ENCODE measurements at regions not wholly inside any gene's neighbourhood (a gene's known extent, or its start where the extent isn't known, plus 50 kb on each side); places are given as distances from the start of the nearest gene placed in this dataset.
"Not testable (repeated sequence)": the region's sequence is repeated elsewhere in the genome, so short reads cannot be mapped to it uniquely, and the experiment has no call there.

DNA sequence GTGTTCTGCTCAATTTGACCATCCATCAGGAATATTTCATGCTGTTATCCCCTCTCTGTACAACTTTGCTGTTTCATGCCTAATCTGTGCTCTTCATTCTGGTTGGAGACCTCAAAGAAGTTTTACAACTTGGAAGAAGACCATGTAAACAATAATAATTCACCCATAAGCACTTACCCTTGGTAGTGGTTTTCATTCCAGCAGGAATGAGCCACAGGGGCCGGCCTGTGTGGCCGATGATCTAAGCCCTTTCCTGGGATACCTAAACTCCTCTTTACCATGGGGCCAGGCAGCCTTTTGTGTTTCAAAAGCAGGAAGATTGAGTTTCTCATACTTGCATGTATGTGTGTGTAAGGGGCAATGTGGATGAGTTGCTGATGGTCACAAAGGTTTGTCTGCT, 165.0 kb downstream of the FGF1 start:
- TF ChIP-seq, protein P1, sequence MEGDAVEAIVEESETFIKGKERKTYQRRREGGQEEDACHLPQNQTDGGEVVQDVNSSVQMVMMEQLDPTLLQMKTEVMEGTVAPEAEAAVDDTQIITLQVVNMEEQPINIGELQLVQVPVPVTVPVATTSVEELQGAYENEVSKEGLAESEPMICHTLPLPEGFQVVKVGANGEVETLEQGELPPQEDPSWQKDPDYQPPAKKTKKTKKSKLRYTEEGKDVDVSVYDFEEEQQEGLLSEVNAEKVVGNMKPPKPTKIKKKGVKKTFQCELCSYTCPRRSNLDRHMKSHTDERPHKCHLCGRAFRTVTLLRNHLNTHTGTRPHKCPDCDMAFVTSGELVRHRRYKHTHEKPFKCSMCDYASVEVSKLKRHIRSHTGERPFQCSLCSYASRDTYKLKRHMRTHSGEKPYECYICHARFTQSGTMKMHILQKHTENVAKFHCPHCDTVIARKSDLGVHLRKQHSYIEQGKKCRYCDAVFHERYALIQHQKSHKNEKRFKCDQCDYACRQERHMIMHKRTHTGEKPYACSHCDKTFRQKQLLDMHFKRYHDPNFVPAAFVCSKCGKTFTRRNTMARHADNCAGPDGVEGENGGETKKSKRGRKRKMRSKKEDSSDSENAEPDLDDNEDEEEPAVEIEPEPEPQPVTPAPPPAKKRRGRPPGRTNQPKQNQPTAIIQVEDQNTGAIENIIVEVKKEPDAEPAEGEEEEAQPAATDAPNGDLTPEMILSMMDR (IDR thresholded peaks at IDR 0.05; ENCODE audit: unreplicated experiment): no peak
- H3K4me1 Mint-ChIP-seq (ENCODE audit: insufficient read depth, unreplicated experiment): no peaks in the 10 kb centered on the region
- H3K27ac Mint-ChIP-seq (ENCODE audit: low read depth, unreplicated experiment): no peak overlapping the region
- no peak overlapping the region for H3K4me3 Mint-ChIP-seq (ENCODE audit: unreplicated experiment)
- DNase-seq (ENCODE audit: unreplicated experiment): no peak
- POLR2A ChIA-PET: no interaction called here
- no peaks in the 10 kb centered on the region for H3K36me3 Mint-ChIP-seq (ENCODE audit: insufficient read depth, unreplicated experiment)
- peaks cover 12% of the 10 kb centered on the region for H3K9me3 Mint-ChIP-seq (ENCODE audit: unreplicated experiment)
- intact Hi-C loops (cut with micrococcal nuclease): no loop called here
- CTCF ChIA-PET: no interaction called here
- no TSS peak for BruUV-seq (replicated peaks)
- no peaks in the 10 kb centered on the region for H3K27me3 Mint-ChIP-seq (ENCODE audit: insufficient read depth, unreplicated experiment)

DNA sequence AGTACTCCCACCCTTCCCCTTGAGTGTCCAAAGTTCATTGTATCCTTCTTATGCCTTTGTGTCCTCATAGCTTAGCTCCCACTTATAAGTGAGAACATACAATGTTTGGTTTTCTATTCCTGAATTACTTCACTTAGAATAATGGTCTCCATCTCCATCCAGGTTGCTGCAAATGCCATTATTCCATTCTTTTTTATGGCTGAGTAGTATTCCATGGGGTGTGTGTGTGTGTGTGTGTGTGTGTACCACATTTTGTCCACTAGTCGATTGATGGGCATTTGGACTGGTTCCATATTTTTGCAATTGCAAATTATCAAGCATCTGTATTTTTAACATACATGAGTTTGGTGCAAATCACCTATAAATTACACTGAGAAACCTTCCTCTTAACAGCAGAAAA, 166.0 kb downstream of the FGF1 start:
- H3K27me3 Mint-ChIP-seq (ENCODE audit: insufficient read depth, unreplicated experiment); CTCF ChIA-PET: not testable (repeated sequence)

DNA sequence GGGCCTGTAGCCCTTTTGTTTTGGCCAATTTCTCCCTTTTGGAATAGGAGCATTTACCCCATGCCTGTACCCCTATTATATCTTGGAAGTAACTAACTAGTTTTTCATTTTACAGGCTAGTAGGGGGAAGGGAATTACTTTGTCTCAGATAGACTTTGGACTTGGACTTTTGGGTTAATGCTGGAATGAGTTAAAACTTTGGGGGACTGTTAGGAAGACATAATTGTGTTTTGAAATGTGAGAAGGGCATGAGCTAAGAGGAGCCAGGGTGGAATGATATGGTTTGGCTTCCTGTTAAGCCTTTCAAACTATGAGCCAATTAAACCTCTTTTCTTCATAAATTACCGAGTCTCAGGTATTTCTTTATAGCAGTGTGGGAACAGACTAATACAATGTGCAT, 168.1 kb downstream of the FGF1 start:
- H3K4me1 Mint-ChIP-seq (ENCODE audit: insufficient read depth, unreplicated experiment): peaks cover 2% of the 10 kb centered on the region

More for the DNA sequence above, 166.0 kb downstream of the FGF1 start:
- H3K4me1 Mint-ChIP-seq (ENCODE audit: insufficient read depth, unreplicated experiment); DNase-seq (ENCODE audit: unreplicated experiment); H3K27ac Mint-ChIP-seq (ENCODE audit: low read depth, unreplicated experiment); H3K4me3 Mint-ChIP-seq (ENCODE audit: unreplicated experiment); BruUV-seq (replicated peaks); intact Hi-C loops (cut with micrococcal nuclease); H3K36me3 Mint-ChIP-seq (ENCODE audit: insufficient read depth, unreplicated experiment): not testable (repeated sequence)
- POLR2A ChIA-PET: interaction anchor here (2.6 kb wide), 1 partner anchor 7 kb away, joined by 9 read pairs; no protein-coding TSS in a partner anchor
- H3K9me3 Mint-ChIP-seq (ENCODE audit: unreplicated experiment): peaks cover 12% of the 10 kb centered on the region

DNA sequence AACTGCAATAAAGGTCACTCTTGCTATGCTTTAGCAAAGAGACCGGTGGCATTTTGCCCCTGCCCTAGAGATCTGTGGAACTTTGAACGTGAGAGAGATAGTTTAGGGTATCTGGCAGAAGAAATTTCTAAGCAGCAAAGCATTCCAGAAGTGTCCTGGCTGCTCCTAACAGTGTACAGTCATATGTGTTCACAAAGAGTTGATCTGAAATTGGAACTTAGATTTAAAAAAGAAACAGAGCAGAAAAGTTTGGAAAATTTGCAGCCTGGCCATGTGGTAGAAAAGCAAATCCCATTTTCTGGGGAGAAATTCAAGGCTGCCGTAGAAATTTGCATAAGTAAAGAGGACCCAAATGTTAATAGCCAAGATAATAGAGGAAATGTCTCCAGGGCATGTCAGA, 169.2 kb downstream of the FGF1 start:
- ChIA-PET POLR2A (no interaction called here), CTCF (no interaction called here)
- no peak overlapping the region for H3K4me3 Mint-ChIP-seq (ENCODE audit: unreplicated experiment)
- no TSS peak for BruUV-seq (replicated peaks)
- peaks cover 12% of the 10 kb centered on the region for H3K9me3 Mint-ChIP-seq (ENCODE audit: unreplicated experiment)
- H3K27ac Mint-ChIP-seq (ENCODE audit: low read depth, unreplicated experiment): no peak overlapping the region
- TF ChIP-seq, protein P1 (IDR thresholded peaks at IDR 0.05; ENCODE audit: unreplicated experiment): no peak
- intact Hi-C loops (cut with micrococcal nuclease): no loop called here
- no peak for DNase-seq (ENCODE audit: unreplicated experiment)
- H3K36me3 Mint-ChIP-seq (ENCODE audit: insufficient read depth, unreplicated experiment): peaks cover 9% of the 10 kb centered on the region
- H3K27me3 Mint-ChIP-seq (ENCODE audit: insufficient read depth, unreplicated experiment): no peaks in the 10 kb centered on the region
- H3K4me1 Mint-ChIP-seq (ENCODE audit: insufficient read depth, unreplicated experiment): peaks cover 7% of the 10 kb centered on the region

More for the DNA sequence above, 168.1 kb downstream of the FGF1 start:
- ChIA-PET POLR2A (interaction anchor here (2.6 kb wide), 1 partner anchor 9 kb away, joined by 9 read pairs; no protein-coding TSS in a partner anchor), CTCF (interaction anchor here (0.6 to 0.7 kb wide), 2 partner anchors 65 to 198 kb away, joined by 3 read pairs; no protein-coding TSS in a partner anchor)
- intact Hi-C loops (cut with micrococcal nuclease): no loop called here
- BruUV-seq (replicated peaks): no TSS peak
- TF ChIP-seq, protein P1 (IDR thresholded peaks at IDR 0.05; ENCODE audit: unreplicated experiment): no peak
- no peak overlapping the region for H3K27ac Mint-ChIP-seq (ENCODE audit: low read depth, unreplicated experiment)
- DNase-seq (ENCODE audit: unreplicated experiment): no peak
- peaks cover 4% of the 10 kb centered on the region for H3K36me3 Mint-ChIP-seq (ENCODE audit: insufficient read depth, unreplicated experiment)
- H3K9me3 Mint-ChIP-seq (ENCODE audit: unreplicated experiment): peaks cover 12% of the 10 kb centered on the region
- H3K4me3 Mint-ChIP-seq (ENCODE audit: unreplicated experiment): no peak overlapping the region
- no peaks in the 10 kb centered on the region for H3K27me3 Mint-ChIP-seq (ENCODE audit: insufficient read depth, unreplicated experiment)

DNA sequence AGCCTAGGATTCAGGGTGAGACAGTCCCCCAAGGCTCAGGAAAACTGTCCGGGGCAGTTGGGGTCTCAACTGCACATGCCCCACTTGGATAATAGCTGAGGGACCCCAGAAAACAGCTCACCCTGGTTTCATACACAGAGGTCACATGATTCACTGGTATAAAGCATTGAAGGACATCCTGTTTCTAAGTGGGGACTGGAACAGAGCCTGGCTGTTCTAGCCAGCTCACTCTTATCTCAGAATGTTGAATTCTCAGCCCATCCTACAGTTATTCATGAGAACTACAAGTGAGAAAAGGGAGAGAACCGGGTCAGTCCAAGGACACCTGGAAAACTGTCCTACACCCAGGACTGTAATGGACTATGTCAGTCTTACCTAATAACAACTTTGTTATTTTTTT, 170.9 kb downstream of the FGF1 start:
- no peak overlapping the region for H3K4me3 Mint-ChIP-seq (ENCODE audit: unreplicated experiment)
- no peaks in the 10 kb centered on the region for H3K27me3 Mint-ChIP-seq (ENCODE audit: insufficient read depth, unreplicated experiment)
- H3K27ac Mint-ChIP-seq (ENCODE audit: low read depth, unreplicated experiment): no peak overlapping the region
- TF ChIP-seq, protein P1 (IDR thresholded peaks at IDR 0.05; ENCODE audit: unreplicated experiment): no peak
- POLR2A ChIA-PET: no interaction called here
- H3K36me3 Mint-ChIP-seq (ENCODE audit: insufficient read depth, unreplicated experiment): peaks cover 9% of the 10 kb centered on the region
- no TSS peak for BruUV-seq (replicated peaks)
- H3K9me3 Mint-ChIP-seq (ENCODE audit: unreplicated experiment): peaks cover 12% of the 10 kb centered on the region
- intact Hi-C loops (cut with micrococcal nuclease): no loop called here
- DNase-seq (ENCODE audit: unreplicated experiment): no peak
- CTCF ChIA-PET: no interaction called here
- H3K4me1 Mint-ChIP-seq (ENCODE audit: insufficient read depth, unreplicated experiment): peaks cover 7% of the 10 kb centered on the region
